ENCODE measurements at regions not wholly inside any gene's neighbourhood (a gene's known extent, or its start where the extent isn't known, plus 50 kb on each side); places are given as distances from the start of the nearest gene placed in this dataset.
"Not testable (repeated sequence)": the region's sequence is repeated elsewhere in the genome, so short reads cannot be mapped to it uniquely, and the experiment has no call there.

- no peaks in the 10 kb centered on the region for H3K9me3 ChIP-seq (ENCODE audit: control insufficient read depth, low read length)
- no peak for DNase-seq
- no peak overlapping the region for H3K27ac ChIP-seq (ENCODE audit: low read length)
- intact Hi-C loops (cut with DNase I) = loop anchor here in 1 of 4 donors (10.0 kb wide), 1 partner anchor 143 kb away; no protein-coding TSS in a partner anchor
- no peak overlapping the region for H3K4me3 ChIP-seq (ENCODE audit: low read length)
- no peaks in the 10 kb centered on the region for H3K27me3 ChIP-seq (ENCODE audit: control insufficient read depth, insufficient read depth)
- no peaks in the 10 kb centered on the region for H3K4me1 ChIP-seq (ENCODE audit: control insufficient read depth, insufficient read depth, low read length)
- WGBS = 86% methylated on average over 2 of the region's 2 CpGs
- ATAC-seq = no peak
These were observed 94.6 kb upstream of the KIF2A start for GRCh38 chr5:62211405-62211804.

GRCh38 chr5:62212648-62213047 lies 93.4 kb upstream of the KIF2A start:
- no peaks in the 10 kb centered on the region for H3K27me3 ChIP-seq (ENCODE audit: control insufficient read depth, insufficient read depth)
- H3K27ac ChIP-seq (ENCODE audit: low read length) = no peak overlapping the region
- ATAC-seq = no peak
- DNase-seq = no peak
- WGBS = 90% methylated on average over 3 of the region's 3 CpGs
- intact Hi-C loops (cut with DNase I) = loop anchor here in 1 of 4 donors (10.0 kb wide), 1 partner anchor 142 kb away; no protein-coding TSS in a partner anchor
- H3K4me1 ChIP-seq (ENCODE audit: control insufficient read depth, insufficient read depth, low read length) = no peaks in the 10 kb centered on the region
- no peak overlapping the region for H3K4me3 ChIP-seq (ENCODE audit: low read length)
- no peaks in the 10 kb centered on the region for H3K9me3 ChIP-seq (ENCODE audit: control insufficient read depth, low read length)

GRCh38 chr5:62214701-62215100 lies 91.3 kb upstream of the KIF2A start:
- 59% methylated on average over 2 of the region's 2 CpGs for WGBS
- intact Hi-C loops (cut with DNase I) = loop anchor here in 1 of 4 donors (10.0 kb wide), 1 partner anchor 140 kb away; no protein-coding TSS in a partner anchor
- Histone ChIP-seq H3K4me1 (ENCODE audit: control insufficient read depth, insufficient read depth, low read length) (no peaks in the 10 kb centered on the region), H3K4me3 (ENCODE audit: low read length) (no peak overlapping the region), H3K27me3 (ENCODE audit: control insufficient read depth, insufficient read depth) (no peaks in the 10 kb centered on the region), H3K27ac (ENCODE audit: low read length) (no peak overlapping the region), H3K9me3 (ENCODE audit: control insufficient read depth, low read length) (no peaks in the 10 kb centered on the region)
- no peak for ATAC-seq
- no peak for DNase-seq

- not testable (repeated sequence) for H3K9me3 ChIP-seq (ENCODE audit: control insufficient read depth, low read length)
- 61% methylated on average over 4 of the region's 5 CpGs for WGBS
These were observed 89.4 kb upstream of the KIF2A start for GRCh38 chr5:62216603-62217002.

GRCh38 chr5:62217095-62217494 lies 88.9 kb upstream of the KIF2A start:
- 30% methylated on average over 1 of the region's 1 CpG for WGBS

More at GRCh38 chr5:62216603-62217002, 89.4 kb upstream of the KIF2A start:
- not testable (repeated sequence) for ATAC-seq; H3K4me3 ChIP-seq (ENCODE audit: low read length); DNase-seq; H3K27me3 ChIP-seq (ENCODE audit: control insufficient read depth, insufficient read depth); H3K4me1 ChIP-seq (ENCODE audit: control insufficient read depth, insufficient read depth, low read length); H3K27ac ChIP-seq (ENCODE audit: low read length)
- intact Hi-C loops (cut with DNase I) = loop anchor here in 1 of 4 donors (10.0 kb wide), 1 partner anchor 138 kb away; no protein-coding TSS in a partner anchor

GRCh38 chr5:62218860-62219259 lies 87.1 kb upstream of the KIF2A start:
- WGBS = 42% methylated on average over 3 of the region's 3 CpGs
- not testable (repeated sequence) for H3K27me3 ChIP-seq (ENCODE audit: control insufficient read depth, insufficient read depth); DNase-seq; H3K27ac ChIP-seq (ENCODE audit: low read length); H3K4me3 ChIP-seq (ENCODE audit: low read length); ATAC-seq; H3K9me3 ChIP-seq (ENCODE audit: control insufficient read depth, low read length); H3K4me1 ChIP-seq (ENCODE audit: control insufficient read depth, insufficient read depth, low read length)
- intact Hi-C loops (cut with DNase I) = loop anchor here in 1 of 4 donors (10.0 kb wide), 1 partner anchor 136 kb away; no protein-coding TSS in a partner anchor

More at GRCh38 chr5:62217095-62217494, 88.9 kb upstream of the KIF2A start:
- H3K4me3 ChIP-seq (ENCODE audit: low read length); H3K27ac ChIP-seq (ENCODE audit: low read length); DNase-seq; H3K27me3 ChIP-seq (ENCODE audit: control insufficient read depth, insufficient read depth); H3K9me3 ChIP-seq (ENCODE audit: control insufficient read depth, low read length); ATAC-seq; H3K4me1 ChIP-seq (ENCODE audit: control insufficient read depth, insufficient read depth, low read length): not testable (repeated sequence)
- intact Hi-C loops (cut with DNase I) = loop anchor here in 1 of 4 donors (10.0 kb wide), 1 partner anchor 138 kb away; no protein-coding TSS in a partner anchor

GRCh38 chr5:62221881-62222280 lies 84.1 kb upstream of the KIF2A start:
- not testable (repeated sequence) for H3K4me3 ChIP-seq (ENCODE audit: low read length); H3K27me3 ChIP-seq (ENCODE audit: control insufficient read depth, insufficient read depth); DNase-seq; H3K4me1 ChIP-seq (ENCODE audit: control insufficient read depth, insufficient read depth, low read length); H3K9me3 ChIP-seq (ENCODE audit: control insufficient read depth, low read length); ATAC-seq; H3K27ac ChIP-seq (ENCODE audit: low read length)
- intact Hi-C loops (cut with DNase I) = loop anchor here in 2 of 4 donors (10.0 kb wide), 1 partner anchor 133 kb away; no protein-coding TSS in a partner anchor
- 63% methylated on average over 5 of the region's 5 CpGs for WGBS

- H3K27me3 ChIP-seq (ENCODE audit: control insufficient read depth, insufficient read depth); H3K4me3 ChIP-seq (ENCODE audit: low read length); H3K27ac ChIP-seq (ENCODE audit: low read length); H3K4me1 ChIP-seq (ENCODE audit: control insufficient read depth, insufficient read depth, low read length); H3K9me3 ChIP-seq (ENCODE audit: control insufficient read depth, low read length); DNase-seq; ATAC-seq: not testable (repeated sequence)
- intact Hi-C loops (cut with DNase I) = loop anchor here in 2 of 4 donors (10.0 kb wide), 1 partner anchor 132 kb away; no protein-coding TSS in a partner anchor
- 77% methylated on average over 2 of the region's 2 CpGs for WGBS
These were observed 83.7 kb upstream of the KIF2A start for GRCh38 chr5:62222305-62222704.

- ATAC-seq (peak; percentile 95 to 98), DNase-seq (peak; percentile 69 to 82 (median 79))
- not testable (repeated sequence) for H3K4me1 ChIP-seq (ENCODE audit: control insufficient read depth, insufficient read depth, low read length); H3K4me3 ChIP-seq (ENCODE audit: low read length); H3K9me3 ChIP-seq (ENCODE audit: control insufficient read depth, low read length); H3K27ac ChIP-seq (ENCODE audit: low read length); H3K27me3 ChIP-seq (ENCODE audit: control insufficient read depth, insufficient read depth)
- intact Hi-C loops (cut with DNase I) = loop anchor here in 2 of 4 donors (10.0 kb wide), 1 partner anchor 132 kb away; no protein-coding TSS in a partner anchor
- WGBS = 5% methylated on average over 8 of the region's 9 CpGs
These were observed 82.7 kb upstream of the KIF2A start for GRCh38 chr5:62223312-62223670.

GRCh38 chr5:62224987-62225601 lies 80.9 kb upstream of the KIF2A start:
- not testable (repeated sequence) for H3K4me3 ChIP-seq (ENCODE audit: low read length)

GRCh38 chr5:62230876-62231388 lies 75.1 kb upstream of the KIF2A start:
- ATAC-seq; H3K4me3 ChIP-seq (ENCODE audit: low read length); intact Hi-C loops (cut with DNase I); H3K4me1 ChIP-seq (ENCODE audit: control insufficient read depth, insufficient read depth, low read length); H3K9me3 ChIP-seq (ENCODE audit: control insufficient read depth, low read length); H3K27ac ChIP-seq (ENCODE audit: low read length); DNase-seq; H3K27me3 ChIP-seq (ENCODE audit: control insufficient read depth, insufficient read depth): not testable (repeated sequence)
- 74% methylated on average over 3 of the region's 3 CpGs for WGBS

More at GRCh38 chr5:62224987-62225601, 80.9 kb upstream of the KIF2A start:
- not testable (repeated sequence) for H3K9me3 ChIP-seq (ENCODE audit: control insufficient read depth, low read length); H3K4me1 ChIP-seq (ENCODE audit: control insufficient read depth, insufficient read depth, low read length); DNase-seq; H3K27ac ChIP-seq (ENCODE audit: low read length); ATAC-seq; H3K27me3 ChIP-seq (ENCODE audit: control insufficient read depth, insufficient read depth)
- 74% methylated on average over 7 of the region's 7 CpGs for WGBS
- intact Hi-C loops (cut with DNase I) = loop anchor here in 2 of 4 donors (10.0 kb wide), 1 partner anchor 130 kb away; no protein-coding TSS in a partner anchor

Measured in right cardiac atrium (tissue), 5 donors.